Thyroid gland (tissue), 4 donors: ENCODE measurements at regions not wholly inside any gene's neighbourhood (a gene's known extent, or its start where the extent isn't known, plus 50 kb on each side); places are given as distances from the start of the nearest gene placed in this dataset.

ENCODE experiments used
- POLR2A ChIP-seq, 2 donors: fragments of 450-650 bp; IDR thresholded peaks; one replicate each; pipeline ENCODE4 v1.6.1; 2017; ENCODE audit warnings: antibody characterized with exemption in 2 of 2, mild to moderate bottlenecking in 2 of 2, moderate library complexity in 1 of 2
- TF ChIP-seq, protein P1 (sequence below), 6 experiments: fragments of 200-600 bp in 3 of 6; fragments of 450-650 bp in 3 of 6; sonication (generic) in 3 of 6; IDR thresholded peaks; one replicate each; pipeline ENCODE4 v1.5.1; 2016 to 2019; ENCODE audit warnings: antibody characterized with exemption in 6 of 6, mild to moderate bottlenecking in 2 of 6, inconsistent platforms in 1 of 6, moderate library complexity in 1 of 6

- TF ChIP-seq, protein P1, sequence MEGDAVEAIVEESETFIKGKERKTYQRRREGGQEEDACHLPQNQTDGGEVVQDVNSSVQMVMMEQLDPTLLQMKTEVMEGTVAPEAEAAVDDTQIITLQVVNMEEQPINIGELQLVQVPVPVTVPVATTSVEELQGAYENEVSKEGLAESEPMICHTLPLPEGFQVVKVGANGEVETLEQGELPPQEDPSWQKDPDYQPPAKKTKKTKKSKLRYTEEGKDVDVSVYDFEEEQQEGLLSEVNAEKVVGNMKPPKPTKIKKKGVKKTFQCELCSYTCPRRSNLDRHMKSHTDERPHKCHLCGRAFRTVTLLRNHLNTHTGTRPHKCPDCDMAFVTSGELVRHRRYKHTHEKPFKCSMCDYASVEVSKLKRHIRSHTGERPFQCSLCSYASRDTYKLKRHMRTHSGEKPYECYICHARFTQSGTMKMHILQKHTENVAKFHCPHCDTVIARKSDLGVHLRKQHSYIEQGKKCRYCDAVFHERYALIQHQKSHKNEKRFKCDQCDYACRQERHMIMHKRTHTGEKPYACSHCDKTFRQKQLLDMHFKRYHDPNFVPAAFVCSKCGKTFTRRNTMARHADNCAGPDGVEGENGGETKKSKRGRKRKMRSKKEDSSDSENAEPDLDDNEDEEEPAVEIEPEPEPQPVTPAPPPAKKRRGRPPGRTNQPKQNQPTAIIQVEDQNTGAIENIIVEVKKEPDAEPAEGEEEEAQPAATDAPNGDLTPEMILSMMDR (IDR thresholded peaks at IDR 0.05), result no peak
- TF ChIP-seq POLR2A (IDR thresholded peaks at IDR 0.05), result no peak
Measured at GRCh38 chr1:214997685-214998084, 84.9 kb upstream of the KCNK2 start.
